Esophagus squamous epithelium (tissue), 4 donors: ENCODE measurements at regions not wholly inside any gene's neighbourhood (a gene's known extent, or its start where the extent isn't known, plus 50 kb on each side); places are given as distances from the start of the nearest gene placed in this dataset.

Experiments used
- CTCF ChIP-seq, 6 experiments: fragments of 450-650 bp in 4 of 6; fragments of 200-600 bp in 2 of 6; sonication (generic) in 2 of 6; IDR thresholded peaks; one replicate each; pipeline ENCODE4 v1.5.1; 2016 to 2019; ENCODE audit warnings: antibody characterized with exemption in 6 of 6, mild to moderate bottlenecking in 4 of 6, moderate library complexity in 4 of 6
- POLR2A ChIP-seq, 4 donors: fragments of 450-650 bp; IDR thresholded peaks; one replicate each; pipeline ENCODE4 v1.6.1; 2017; ENCODE audit warnings: antibody characterized with exemption in 4 of 4, mild to moderate bottlenecking in 4 of 4, moderate library complexity in 3 of 4

- no peak for TF ChIP-seq POLR2A (IDR thresholded peaks at IDR 0.05)
- no peak for TF ChIP-seq CTCF (IDR thresholded peaks at IDR 0.05)
Observed at GRCh38 chr6:154668156-154668555, 65.1 kb upstream of the SCAF8 start.
